HEK293 (cell line): ENCODE measurements at regions not wholly inside any gene's neighbourhood (a gene's known extent, or its start where the extent isn't known, plus 50 kb on each side); places are given as distances from the start of the nearest gene placed in this dataset.

Source experiments
- CTCF ChIA-PET: fragments of 350-600 bp; formaldehyde crosslinking; extraction: SDS; loops from one replicate; lab custom pipeline; 2021; ENCODE audit warnings: antibody characterized with exemption; lab: Yijun Ruan, JAX
- POLR2A ChIA-PET: fragments of 300-600 bp; formaldehyde crosslinking; extraction: SDS; loops from one replicate; lab custom pipeline; 2020; ENCODE audit warnings: antibody characterized with exemption, inconsistent platforms; lab: Yijun Ruan, JAX
- H3K27ac ChIP-seq: fragments of 200-500 bp; sonication (Bioruptor generic); 2 replicates; pipeline ENCODE4 v1.5.1; 2014; ENCODE audit warnings: low read depth, low read length, control low read depth, inconsistent platforms; ENCODE audit errors: extremely low read depth
- H3K36me3 ChIP-seq, 2 experiments: fragments of 200-500 bp in 1 of 2; sonication (Bioruptor generic) in 1 of 2; 1 replicate in 1 of 2; 2 replicates in 1 of 2; pipeline ENCODE4 v1.5.1; 2014 to 2017; ENCODE audit warnings: inconsistent platforms in 2 of 2, low read length in 2 of 2; ENCODE audit not compliant: control insufficient read depth in 2 of 2, insufficient read depth in 1 of 2
- H3K4me1 ChIP-seq: fragments of 200-500 bp; sonication (Bioruptor generic); 2 replicates; pipeline ENCODE4 v1.5.1; 2014; ENCODE audit warnings: mild to moderate bottlenecking, low read length, inconsistent platforms; ENCODE audit not compliant: control insufficient read depth, insufficient read depth
- H3K4me3 ChIP-seq: 2 replicates; pipeline ENCODE4 v1.5.1; 2011; ENCODE audit warnings: low read depth, mild to moderate bottlenecking, control low read depth, low read length, moderate library complexity
- H3K9me3 ChIP-seq: fragments of 200-500 bp; sonication (Bioruptor generic); 2 replicates; pipeline ENCODE4 v1.5.1; 2014; ENCODE audit warnings: low read depth, low read length, inconsistent platforms; ENCODE audit not compliant: control insufficient read depth, insufficient read depth
- HOXC10 ChIP-seq: sonication (generic); formaldehyde crosslinking; IDR thresholded peaks from 2 replicates; pipeline ENCODE4 v1.8.1; 2023; ENCODE audit warnings: mild to moderate bottlenecking, missing genetic modification reagents
- IKZF3 ChIP-seq: fragments of 450-650 bp; IDR thresholded peaks from 2 replicates; pipeline ENCODE4 v1.5.0; 2018; ENCODE audit warnings: missing biosample characterization, mild to moderate bottlenecking, missing genetic modification characterization, moderate library complexity
- INSM2 ChIP-seq: fragments of 450-650 bp; formaldehyde crosslinking; IDR thresholded peaks from 2 replicates; pipeline ENCODE4 v1.5.1; 2016; ENCODE audit warnings: missing biosample characterization, missing genetic modification characterization
- KLF16 ChIP-seq: fragments of 450-650 bp; formaldehyde crosslinking; IDR thresholded peaks from 2 replicates; pipeline ENCODE4 v1.5.1; 2017; ENCODE audit warnings: missing biosample characterization, missing genetic modification characterization
- KLF8 ChIP-seq: fragments of 450-650 bp; formaldehyde crosslinking; IDR thresholded peaks from 2 replicates; pipeline ENCODE4 v1.5.1; 2016; ENCODE audit warnings: missing biosample characterization, missing genetic modification characterization
- ZBTB20 ChIP-seq: fragments of 450-650 bp; formaldehyde crosslinking; IDR thresholded peaks from 2 replicates; pipeline ENCODE4 v1.5.1; 2016; ENCODE audit warnings: missing biosample characterization, missing genetic modification characterization
- ZFP3 ChIP-seq: fragments of 450-650 bp; formaldehyde crosslinking; IDR thresholded peaks from 2 replicates; pipeline ENCODE4 v1.5.1; 2016; ENCODE audit warnings: low read depth, missing biosample characterization, missing genetic modification characterization
- ZNF148 ChIP-seq: fragments of 450-650 bp; formaldehyde crosslinking; IDR thresholded peaks from 2 replicates; pipeline ENCODE4 v1.5.0; 2017; ENCODE audit warnings: missing biosample characterization, missing genetic modification characterization, borderline replicate concordance
- ZNF223 ChIP-seq: fragments of 450-650 bp; formaldehyde crosslinking; IDR thresholded peaks from 2 replicates; pipeline ENCODE4 v1.5.1; 2016; ENCODE audit warnings: missing biosample characterization, missing genetic modification characterization
- ZNF354C ChIP-seq: fragments of 450-650 bp; formaldehyde crosslinking; IDR thresholded peaks from 2 replicates; pipeline ENCODE4 v1.5.1; 2016; ENCODE audit warnings: missing biosample characterization, missing genetic modification characterization, low read depth, borderline replicate concordance
- ZNF514 ChIP-seq: fragments of 450-650 bp; formaldehyde crosslinking; IDR thresholded peaks from 2 replicates; pipeline ENCODE4 v1.5.1; 2016; ENCODE audit warnings: missing biosample characterization, missing genetic modification characterization
- ZNF529 ChIP-seq: fragments of 450-650 bp; formaldehyde crosslinking; IDR thresholded peaks from 2 replicates; pipeline ENCODE4 v1.5.1; 2017; ENCODE audit warnings: missing genetic modification characterization, missing biosample characterization; ENCODE audit not compliant: insufficient replicate concordance
- ZNF555 ChIP-seq: fragments of 450-650 bp; formaldehyde crosslinking; conservative IDR thresholded peaks from 2 replicates; pipeline ENCODE4 v1.5.1; 2017; ENCODE audit warnings: missing biosample characterization, mild to moderate bottlenecking, missing genetic modification characterization, inconsistent platforms
- ZNF677 ChIP-seq: fragments of 450-650 bp; IDR thresholded peaks from 2 replicates; pipeline ENCODE4 v1.5.0; 2018; ENCODE audit warnings: missing biosample characterization, mild to moderate bottlenecking, missing genetic modification characterization, moderate library complexity
- ZNF837 ChIP-seq: fragments of 450-650 bp; formaldehyde crosslinking; IDR thresholded peaks from 2 replicates; pipeline ENCODE4 v1.5.1; 2016; ENCODE audit warnings: missing biosample characterization, missing genetic modification characterization
- TF ChIP-seq, protein P1 (sequence below): fragments of 450-650 bp; formaldehyde crosslinking; IDR thresholded peaks from 2 replicates; pipeline ENCODE4 v1.5.1; 2016; ENCODE audit warnings: missing biosample characterization, missing genetic modification characterization
- TF ChIP-seq, protein P2 (sequence below): fragments of 450-650 bp; formaldehyde crosslinking; IDR thresholded peaks from 2 replicates; pipeline ENCODE4 v1.5.1; 2017; ENCODE audit warnings: missing biosample characterization, missing genetic modification characterization
- TF ChIP-seq, protein P3 (sequence below): fragments of 450-650 bp; formaldehyde crosslinking; conservative IDR thresholded peaks from 2 replicates; pipeline ENCODE4 v1.5.1; 2016; ENCODE audit warnings: low read depth, missing biosample characterization, missing genetic modification characterization

DNA sequence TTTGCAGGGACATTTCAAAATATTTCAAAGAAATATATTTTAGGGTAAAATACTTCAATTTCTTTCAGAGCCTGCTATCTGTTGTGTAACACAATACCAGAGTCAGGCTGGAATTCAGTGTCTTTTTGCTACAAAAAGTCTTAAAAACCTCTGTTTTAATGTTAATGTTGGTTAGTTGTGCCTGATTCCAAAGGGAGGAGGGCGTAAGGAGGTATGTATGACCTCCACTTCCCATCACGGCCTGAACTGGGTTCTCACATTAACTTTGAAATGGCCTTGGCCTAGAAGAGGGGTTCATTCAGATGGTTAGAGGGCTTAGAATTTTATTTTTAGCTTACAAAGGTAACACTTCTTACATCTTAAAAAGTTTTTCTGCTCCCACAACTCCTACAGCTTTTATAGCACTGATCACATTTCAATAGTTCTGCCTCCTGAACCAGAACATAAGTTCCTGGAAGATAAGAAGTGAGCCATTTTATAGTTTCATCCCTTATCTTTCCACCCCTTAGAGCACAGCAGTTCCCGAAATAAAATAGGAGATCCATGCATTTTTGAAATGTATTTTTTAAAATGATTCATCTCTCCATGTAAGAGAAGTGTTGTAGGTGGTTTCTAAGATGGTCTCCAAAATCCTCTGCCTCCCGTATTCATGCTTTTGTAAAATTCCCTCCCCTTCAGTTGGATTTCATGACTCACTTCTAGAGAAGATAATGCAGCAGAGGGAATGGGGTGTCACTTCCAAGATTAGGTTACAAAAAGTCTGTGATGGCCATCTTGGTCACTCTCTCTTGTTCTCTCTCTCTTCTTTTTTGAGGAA, 543.1 kb upstream of the NECTIN3 start:
- CTCF ChIA-PET = no interaction called here
- H3K9me3 ChIP-seq = no peaks in the 10 kb centered on the region
- no peaks in the 10 kb centered on the region for H3K36me3 ChIP-seq
- POLR2A ChIA-PET = no interaction called here
- H3K4me3 ChIP-seq = no peak overlapping the region
- TF ChIP-seq ZNF677 (tag by site-specific recombination) = no peak
- no peak for TF ChIP-seq ZNF223 (tag by site-specific recombination)
- no peak for TF ChIP-seq KLF8 (tag by site-specific recombination)
- TF ChIP-seq, protein P1, sequence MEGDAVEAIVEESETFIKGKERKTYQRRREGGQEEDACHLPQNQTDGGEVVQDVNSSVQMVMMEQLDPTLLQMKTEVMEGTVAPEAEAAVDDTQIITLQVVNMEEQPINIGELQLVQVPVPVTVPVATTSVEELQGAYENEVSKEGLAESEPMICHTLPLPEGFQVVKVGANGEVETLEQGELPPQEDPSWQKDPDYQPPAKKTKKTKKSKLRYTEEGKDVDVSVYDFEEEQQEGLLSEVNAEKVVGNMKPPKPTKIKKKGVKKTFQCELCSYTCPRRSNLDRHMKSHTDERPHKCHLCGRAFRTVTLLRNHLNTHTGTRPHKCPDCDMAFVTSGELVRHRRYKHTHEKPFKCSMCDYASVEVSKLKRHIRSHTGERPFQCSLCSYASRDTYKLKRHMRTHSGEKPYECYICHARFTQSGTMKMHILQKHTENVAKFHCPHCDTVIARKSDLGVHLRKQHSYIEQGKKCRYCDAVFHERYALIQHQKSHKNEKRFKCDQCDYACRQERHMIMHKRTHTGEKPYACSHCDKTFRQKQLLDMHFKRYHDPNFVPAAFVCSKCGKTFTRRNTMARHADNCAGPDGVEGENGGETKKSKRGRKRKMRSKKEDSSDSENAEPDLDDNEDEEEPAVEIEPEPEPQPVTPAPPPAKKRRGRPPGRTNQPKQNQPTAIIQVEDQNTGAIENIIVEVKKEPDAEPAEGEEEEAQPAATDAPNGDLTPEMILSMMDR (tag by site-specific recombination) = no peak
- no peak for TF ChIP-seq ZNF354C
- TF ChIP-seq ZNF514 (tag by site-specific recombination) = no peak
- H3K4me1 ChIP-seq = no peaks in the 10 kb centered on the region
- H3K27ac ChIP-seq = no peak overlapping the region

GRCh38 chr3:110530902-110531301, 540.7 kb upstream of the NECTIN3 start:
- TF ChIP-seq, protein P2, sequence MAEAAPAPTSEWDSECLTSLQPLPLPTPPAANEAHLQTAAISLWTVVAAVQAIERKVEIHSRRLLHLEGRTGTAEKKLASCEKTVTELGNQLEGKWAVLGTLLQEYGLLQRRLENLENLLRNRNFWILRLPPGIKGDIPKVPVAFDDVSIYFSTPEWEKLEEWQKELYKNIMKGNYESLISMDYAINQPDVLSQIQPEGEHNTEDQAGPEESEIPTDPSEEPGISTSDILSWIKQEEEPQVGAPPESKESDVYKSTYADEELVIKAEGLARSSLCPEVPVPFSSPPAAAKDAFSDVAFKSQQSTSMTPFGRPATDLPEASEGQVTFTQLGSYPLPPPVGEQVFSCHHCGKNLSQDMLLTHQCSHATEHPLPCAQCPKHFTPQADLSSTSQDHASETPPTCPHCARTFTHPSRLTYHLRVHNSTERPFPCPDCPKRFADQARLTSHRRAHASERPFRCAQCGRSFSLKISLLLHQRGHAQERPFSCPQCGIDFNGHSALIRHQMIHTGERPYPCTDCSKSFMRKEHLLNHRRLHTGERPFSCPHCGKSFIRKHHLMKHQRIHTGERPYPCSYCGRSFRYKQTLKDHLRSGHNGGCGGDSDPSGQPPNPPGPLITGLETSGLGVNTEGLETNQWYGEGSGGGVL = no peak
- TF ChIP-seq HOXC10 (no peak), ZFP3 (no peak), KLF16 (tag by site-specific recombination) (no peak), ZBTB20 (tag by site-specific recombination) (no peak), ZNF555 (no peak), ZNF837 (tag by site-specific recombination) (no peak), ZNF529 (tag by site-specific recombination) (no peak)
- TF ChIP-seq, all 188 proteins: peak for 0
- no peak overlapping the region for H3K27ac ChIP-seq
- ChIA-PET POLR2A (no interaction called here), CTCF (no interaction called here)
- H3K36me3 ChIP-seq = no peaks in the 10 kb centered on the region
- H3K4me1 ChIP-seq = no peaks in the 10 kb centered on the region
- no peak overlapping the region for H3K4me3 ChIP-seq
- H3K9me3 ChIP-seq = no peaks in the 10 kb centered on the region

GRCh38 chr3:110533089-110533488, 538.5 kb upstream of the NECTIN3 start:
- ChIA-PET CTCF (no interaction called here), POLR2A (no interaction called here)
- TF ChIP-seq INSM2 (tag by site-specific recombination) (no peak), IKZF3 (no peak), ZNF148 (tag by site-specific recombination) (no peak), HOXC10 (no peak)
- TF ChIP-seq, protein P3, sequence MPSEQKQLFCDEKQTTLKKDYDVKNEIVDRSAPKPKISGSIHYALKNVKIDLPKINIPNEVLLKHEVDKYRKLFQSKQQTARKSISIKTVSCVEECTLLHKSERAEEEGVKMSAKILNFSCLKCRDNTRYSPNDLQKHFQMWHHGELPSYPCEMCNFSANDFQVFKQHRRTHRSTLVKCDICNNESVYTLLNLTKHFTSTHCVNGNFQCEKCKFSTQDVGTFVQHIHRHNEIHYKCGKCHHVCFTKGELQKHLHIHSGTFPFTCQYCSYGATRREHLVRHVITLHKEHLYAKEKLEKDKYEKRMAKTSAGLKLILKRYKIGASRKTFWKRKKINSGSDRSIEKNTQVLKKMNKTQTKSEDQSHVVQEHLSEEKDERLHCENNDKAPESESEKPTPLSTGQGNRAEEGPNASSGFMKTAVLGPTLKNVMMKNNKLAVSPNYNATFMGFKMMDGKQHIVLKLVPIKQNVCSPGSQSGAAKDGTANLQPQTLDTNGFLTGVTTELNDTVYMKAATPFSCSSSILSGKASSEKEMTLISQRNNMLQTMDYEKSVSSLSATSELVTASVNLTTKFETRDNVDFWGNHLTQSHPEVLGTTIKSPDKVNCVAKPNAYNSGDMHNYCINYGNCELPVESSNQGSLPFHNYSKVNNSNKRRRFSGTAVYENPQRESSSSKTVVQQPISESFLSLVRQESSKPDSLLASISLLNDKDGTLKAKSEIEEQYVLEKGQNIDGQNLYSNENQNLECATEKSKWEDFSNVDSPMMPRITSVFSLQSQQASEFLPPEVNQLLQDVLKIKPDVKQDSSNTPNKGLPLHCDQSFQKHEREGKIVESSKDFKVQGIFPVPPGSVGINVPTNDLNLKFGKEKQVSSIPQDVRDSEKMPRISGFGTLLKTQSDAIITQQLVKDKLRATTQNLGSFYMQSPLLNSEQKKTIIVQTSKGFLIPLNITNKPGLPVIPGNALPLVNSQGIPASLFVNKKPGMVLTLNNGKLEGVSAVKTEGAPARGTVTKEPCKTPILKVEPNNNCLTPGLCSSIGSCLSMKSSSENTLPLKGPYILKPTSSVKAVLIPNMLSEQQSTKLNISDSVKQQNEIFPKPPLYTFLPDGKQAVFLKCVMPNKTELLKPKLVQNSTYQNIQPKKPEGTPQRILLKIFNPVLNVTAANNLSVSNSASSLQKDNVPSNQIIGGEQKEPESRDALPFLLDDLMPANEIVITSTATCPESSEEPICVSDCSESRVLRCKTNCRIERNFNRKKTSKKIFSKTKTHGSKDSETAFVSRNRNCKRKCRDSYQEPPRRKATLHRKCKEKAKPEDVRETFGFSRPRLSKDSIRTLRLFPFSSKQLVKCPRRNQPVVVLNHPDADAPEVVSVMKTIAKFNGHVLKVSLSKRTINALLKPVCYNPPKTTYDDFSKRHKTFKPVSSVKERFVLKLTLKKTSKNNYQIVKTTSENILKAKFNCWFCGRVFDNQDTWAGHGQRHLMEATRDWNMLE (tag by site-specific recombination) = no peak

More at GRCh38 chr3:110533089-110533488, 538.5 kb upstream of the NECTIN3 start:
- H3K27ac ChIP-seq = no peak overlapping the region
- H3K36me3 ChIP-seq = no peaks in the 10 kb centered on the region
- no peak overlapping the region for H3K4me3 ChIP-seq
- no peaks in the 10 kb centered on the region for H3K9me3 ChIP-seq
- H3K4me1 ChIP-seq = no peaks in the 10 kb centered on the region
